ENCODE measurements at regions not wholly inside any gene's neighbourhood (a gene's known extent, or its start where the extent isn't known, plus 50 kb on each side); places are given as distances from the start of the nearest gene placed in this dataset.

DNA sequence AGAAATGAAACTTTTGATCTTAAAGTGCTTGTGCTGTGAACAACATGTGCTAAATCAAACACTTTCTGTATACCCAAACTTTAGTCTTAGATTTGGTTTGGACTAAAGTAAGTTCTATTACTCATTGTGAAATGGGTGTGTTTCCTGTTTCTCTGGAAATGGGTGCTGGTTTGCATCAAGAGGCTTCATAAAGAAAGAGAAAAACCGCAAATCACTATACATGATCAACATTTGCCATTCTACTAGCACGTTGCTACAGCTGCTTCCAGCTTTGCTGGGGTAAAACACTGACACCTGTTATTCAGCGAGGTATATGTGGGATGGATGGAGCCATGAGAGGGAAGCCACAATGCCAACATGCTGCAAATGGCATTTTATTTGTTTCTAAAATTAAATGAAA, 547.0 kb upstream of the ACVR2A start:
- TF ChIP-seq, protein P1, sequence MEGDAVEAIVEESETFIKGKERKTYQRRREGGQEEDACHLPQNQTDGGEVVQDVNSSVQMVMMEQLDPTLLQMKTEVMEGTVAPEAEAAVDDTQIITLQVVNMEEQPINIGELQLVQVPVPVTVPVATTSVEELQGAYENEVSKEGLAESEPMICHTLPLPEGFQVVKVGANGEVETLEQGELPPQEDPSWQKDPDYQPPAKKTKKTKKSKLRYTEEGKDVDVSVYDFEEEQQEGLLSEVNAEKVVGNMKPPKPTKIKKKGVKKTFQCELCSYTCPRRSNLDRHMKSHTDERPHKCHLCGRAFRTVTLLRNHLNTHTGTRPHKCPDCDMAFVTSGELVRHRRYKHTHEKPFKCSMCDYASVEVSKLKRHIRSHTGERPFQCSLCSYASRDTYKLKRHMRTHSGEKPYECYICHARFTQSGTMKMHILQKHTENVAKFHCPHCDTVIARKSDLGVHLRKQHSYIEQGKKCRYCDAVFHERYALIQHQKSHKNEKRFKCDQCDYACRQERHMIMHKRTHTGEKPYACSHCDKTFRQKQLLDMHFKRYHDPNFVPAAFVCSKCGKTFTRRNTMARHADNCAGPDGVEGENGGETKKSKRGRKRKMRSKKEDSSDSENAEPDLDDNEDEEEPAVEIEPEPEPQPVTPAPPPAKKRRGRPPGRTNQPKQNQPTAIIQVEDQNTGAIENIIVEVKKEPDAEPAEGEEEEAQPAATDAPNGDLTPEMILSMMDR (IDR thresholded peaks at IDR 0.05): no peak
- no peak for TF ChIP-seq POLR2A (IDR thresholded peaks at IDR 0.05)

Measured in testis (tissue), 2 donors.